HUES64 (cell line): ENCODE measurements at regions not wholly inside any gene's neighbourhood (a gene's known extent, or its start where the extent isn't known, plus 50 kb on each side); places are given as distances from the start of the nearest gene placed in this dataset.

Experiments
- H3K27ac ChIP-seq: 2 replicates; pipeline ENCODE4 v1.7.0; 2013; ENCODE audit warnings: low read depth, low read length, inconsistent platforms
- H3K27me3 ChIP-seq: 2 replicates; pipeline ENCODE4 v1.6.1; 2013; ENCODE audit warnings: mild to moderate bottlenecking, low read length; ENCODE audit not compliant: insufficient read depth
- H3K36me3 ChIP-seq: 2 replicates; pipeline ENCODE4 v1.6.1; 2013; ENCODE audit warnings: mild to moderate bottlenecking, low read length; ENCODE audit not compliant: insufficient read depth
- H3K4me1 ChIP-seq: 2 replicates; pipeline ENCODE4 v1.6.1; 2013; ENCODE audit warnings: mild to moderate bottlenecking, low read length, moderate library complexity; ENCODE audit not compliant: insufficient read depth
- H3K4me3 ChIP-seq: 2 replicates; pipeline ENCODE4 v1.5.1; 2013; ENCODE audit warnings: mild to moderate bottlenecking, low read length, moderate library complexity
- H3K9ac ChIP-seq: 2 replicates; pipeline ENCODE4 v1.6.1; 2013; ENCODE audit warnings: mild to moderate bottlenecking, low read depth, low read length
- H3K9me3 ChIP-seq: 2 replicates; pipeline ENCODE4 v1.6.1; 2013; ENCODE audit warnings: low read depth, low read length; ENCODE audit not compliant: insufficient read depth
- WGBS: fragments of 150-250, 120-280 bp; methylation state at CpG from one replicate; pipeline ENCODE4 v1.1.7; 2013; ENCODE audit warnings: missing lambda C conversion rate; 5-methylcytosine and 5-hydroxymethylcytosine counted together

GRCh38 chr4:116926631-116927295 lies 158.6 kb downstream of the TRAM1L1 start:
- Histone ChIP-seq H3K9ac (no peak overlapping the region), H3K27ac (no peak overlapping the region), H3K9me3 (no peaks in the 10 kb centered on the region), H3K4me1 (peaks cover 9% of the 10 kb centered on the region), H3K27me3 (peaks cover 26% of the 10 kb centered on the region), H3K4me3 (no peak overlapping the region), H3K36me3 (no peaks in the 10 kb centered on the region)
- 93% methylated on average over 2 of the region's 2 CpGs for WGBS

GRCh38 chr4:116925900-116926457 lies 159.4 kb downstream of the TRAM1L1 start:
- Histone ChIP-seq H3K9me3 (no peaks in the 10 kb centered on the region), H3K4me1 (peaks cover 9% of the 10 kb centered on the region), H3K27ac (no peak overlapping the region), H3K4me3 (peak overlapping the region; percentile 72), H3K36me3 (no peaks in the 10 kb centered on the region), H3K27me3 (peaks cover 26% of the 10 kb centered on the region), H3K9ac (peak overlapping the region; percentile 63)
- WGBS = 2% methylated on average over 51 of the region's 51 CpGs

GRCh38 chr4:116923389-116923788 lies 162.0 kb downstream of the TRAM1L1 start:
- 98% methylated on average over 4 of the region's 4 CpGs for WGBS
- Histone ChIP-seq H3K27me3 (peaks cover 26% of the 10 kb centered on the region), H3K36me3 (no peaks in the 10 kb centered on the region), H3K9me3 (no peaks in the 10 kb centered on the region), H3K9ac (no peak overlapping the region), H3K4me1 (peaks cover 9% of the 10 kb centered on the region), H3K27ac (no peak overlapping the region), H3K4me3 (no peak overlapping the region)

- no peaks in the 10 kb centered on the region for H3K27me3 ChIP-seq
- no peaks in the 10 kb centered on the region for H3K36me3 ChIP-seq
- H3K9ac ChIP-seq = no peak overlapping the region
- WGBS = 92% methylated on average over 1 of the region's 1 CpG
- no peaks in the 10 kb centered on the region for H3K9me3 ChIP-seq
- no peaks in the 10 kb centered on the region for H3K4me1 ChIP-seq
- H3K4me3 ChIP-seq = no peak overlapping the region
- no peak overlapping the region for H3K27ac ChIP-seq
These were observed 171.9 kb downstream of the TRAM1L1 start for GRCh38 chr4:116913451-116913850.

- WGBS = 79% methylated on average over 1 of the region's 2 CpGs
These were observed 178.6 kb downstream of the TRAM1L1 start for GRCh38 chr4:116906758-116907157.

GRCh38 chr4:116899561-116899960 lies 185.8 kb downstream of the TRAM1L1 start:
- H3K4me1 ChIP-seq = no peaks in the 10 kb centered on the region
- H3K4me3 ChIP-seq = no peak overlapping the region
- no peaks in the 10 kb centered on the region for H3K9me3 ChIP-seq
- no peaks in the 10 kb centered on the region for H3K27me3 ChIP-seq
- H3K9ac ChIP-seq = no peak overlapping the region
- H3K36me3 ChIP-seq = no peaks in the 10 kb centered on the region
- WGBS = 100% methylated on average over 1 of the region's 1 CpG
- no peak overlapping the region for H3K27ac ChIP-seq

More at GRCh38 chr4:116906758-116907157, 178.6 kb downstream of the TRAM1L1 start:
- H3K4me1 ChIP-seq = no peaks in the 10 kb centered on the region
- no peak overlapping the region for H3K9ac ChIP-seq
- H3K27ac ChIP-seq = no peak overlapping the region
- H3K36me3 ChIP-seq = no peaks in the 10 kb centered on the region
- no peaks in the 10 kb centered on the region for H3K27me3 ChIP-seq
- no peak overlapping the region for H3K4me3 ChIP-seq
- H3K9me3 ChIP-seq = no peaks in the 10 kb centered on the region

GRCh38 chr4:116885579-116885978 lies 199.8 kb downstream of the TRAM1L1 start:
- Histone ChIP-seq H3K9me3 (no peaks in the 10 kb centered on the region), H3K27ac (no peak overlapping the region), H3K4me1 (no peaks in the 10 kb centered on the region), H3K27me3 (no peaks in the 10 kb centered on the region), H3K36me3 (no peaks in the 10 kb centered on the region), H3K9ac (no peak overlapping the region), H3K4me3 (no peak overlapping the region)

GRCh38 chr4:116882503-116882902 lies 202.9 kb downstream of the TRAM1L1 start:
- Histone ChIP-seq H3K27ac (no peak overlapping the region), H3K9me3 (no peaks in the 10 kb centered on the region), H3K4me1 (no peaks in the 10 kb centered on the region), H3K4me3 (no peak overlapping the region), H3K27me3 (no peaks in the 10 kb centered on the region), H3K9ac (no peak overlapping the region), H3K36me3 (no peaks in the 10 kb centered on the region)
- WGBS = no CpG with 5 or more reads among the region's 3 CpGs

GRCh38 chr4:116881077-116881476 lies 204.3 kb downstream of the TRAM1L1 start:
- Histone ChIP-seq H3K9ac (no peak overlapping the region), H3K27me3 (no peaks in the 10 kb centered on the region), H3K4me1 (no peaks in the 10 kb centered on the region), H3K36me3 (no peaks in the 10 kb centered on the region), H3K4me3 (no peak overlapping the region), H3K9me3 (no peaks in the 10 kb centered on the region), H3K27ac (no peak overlapping the region)
- WGBS = no CpG with 5 or more reads among the region's 1 CpG

GRCh38 chr4:116880625-116881024 lies 204.8 kb downstream of the TRAM1L1 start:
- Histone ChIP-seq H3K27me3 (no peaks in the 10 kb centered on the region), H3K9me3 (no peaks in the 10 kb centered on the region), H3K4me3 (no peak overlapping the region), H3K9ac (no peak overlapping the region), H3K27ac (no peak overlapping the region), H3K36me3 (no peaks in the 10 kb centered on the region), H3K4me1 (no peaks in the 10 kb centered on the region)
- WGBS = 100% methylated on average over 1 of the region's 1 CpG

GRCh38 chr4:116878280-116878679 lies 207.1 kb downstream of the TRAM1L1 start:
- no peak overlapping the region for H3K9ac ChIP-seq
- no peaks in the 10 kb centered on the region for H3K36me3 ChIP-seq
- no peaks in the 10 kb centered on the region for H3K4me1 ChIP-seq
- H3K4me3 ChIP-seq = no peak overlapping the region
- no peaks in the 10 kb centered on the region for H3K9me3 ChIP-seq
- H3K27ac ChIP-seq = no peak overlapping the region
- no peaks in the 10 kb centered on the region for H3K27me3 ChIP-seq

GRCh38 chr4:116877069-116877468 lies 208.3 kb downstream of the TRAM1L1 start:
- Histone ChIP-seq H3K4me3 (no peak overlapping the region), H3K27ac (no peak overlapping the region), H3K27me3 (no peaks in the 10 kb centered on the region), H3K9ac (no peak overlapping the region), H3K36me3 (no peaks in the 10 kb centered on the region), H3K9me3 (no peaks in the 10 kb centered on the region), H3K4me1 (no peaks in the 10 kb centered on the region)
- WGBS = 100% methylated on average over 1 of the region's 1 CpG
